Thoracic aorta (tissue), 2 donors: ENCODE measurements at regions not wholly inside any gene's neighbourhood (a gene's known extent, or its start where the extent isn't known, plus 50 kb on each side); places are given as distances from the start of the nearest gene placed in this dataset.

Source experiments
- ATAC-seq: fragments of 150-250 bp; one replicate; pipeline ENCODE4 v1.8.0; 2017; ENCODE audit warnings: low read depth; ENCODE audit not compliant: insufficient number of reproducible peaks, low FRiP score
- DNase-seq: peaks from one replicate; pipeline ENCODE4 v3.0.0-alpha.2; 2020; ENCODE audit warnings: low spot score
- H3K27ac ChIP-seq, 2 donors: fragments of 200-600 bp; sonication (generic); 1 replicate in 1 of 2; 2 replicates in 1 of 2; pipeline ENCODE4 v1.5.1; 2016; ENCODE audit warnings: mild to moderate bottlenecking in 2 of 2, moderate library complexity in 2 of 2
- H3K27me3 ChIP-seq: fragments of 200-600 bp; sonication (generic); replicated peaks from 2 replicates; pipeline ENCODE4 v1.6.0; 2016; ENCODE audit warnings: mild to moderate bottlenecking; ENCODE audit not compliant: insufficient read depth
- H3K36me3 ChIP-seq: fragments of 200-600 bp; sonication (generic); one replicate; pipeline ENCODE4 v1.5.1; 2016
- H3K4me1 ChIP-seq, 2 donors: fragments of 200-600 bp; sonication (generic); 1 replicate in 1 of 2; 2 replicates in 1 of 2; pipeline versions ENCODE4 v1.5.1 to v1.6.0; 2016; ENCODE audit warnings: low read depth in 2 of 2, mild to moderate bottlenecking in 1 of 2; ENCODE audit not compliant: control insufficient read depth in 1 of 2
- H3K4me3 ChIP-seq: fragments of 200-600 bp; sonication (generic); 2 replicates; pipeline ENCODE4 v1.5.1; 2016; ENCODE audit warnings: mild to moderate bottlenecking
- H3K9me3 ChIP-seq: fragments of 200-600 bp; sonication (generic); 2 replicates; pipeline ENCODE4 v1.5.1; 2016
- TF ChIP-seq, protein P1 (sequence below): fragments of 200-600 bp; sonication (generic); IDR thresholded peaks from one replicate; pipeline ENCODE4 v1.5.1; 2019; ENCODE audit warnings: antibody characterized with exemption

DNA sequence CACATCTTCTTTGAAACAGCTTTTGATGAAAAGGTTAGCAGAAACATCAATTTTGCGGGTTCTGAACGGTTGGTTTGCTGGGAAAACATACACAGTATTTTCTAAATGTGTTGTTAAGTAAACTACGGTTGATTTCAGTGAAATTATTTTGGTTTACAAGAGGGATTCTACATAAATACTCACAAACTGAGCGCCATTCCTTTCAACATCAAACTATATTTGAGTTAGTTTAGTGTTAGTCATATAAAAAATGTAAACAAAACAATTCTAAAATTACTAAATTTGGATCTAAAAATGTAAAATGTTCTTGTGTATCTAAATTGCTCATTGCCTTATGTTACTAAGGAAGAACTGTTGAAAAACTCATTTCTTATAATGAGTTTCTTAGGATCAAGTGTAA is 425.6 kb downstream of the PCDH18 start:
- no peaks in the 10 kb centered on the region for H3K9me3 ChIP-seq
- H3K4me3 ChIP-seq = no peak overlapping the region
- no peak for ATAC-seq
- no peaks in the 10 kb centered on the region for H3K27me3 ChIP-seq
- no peak overlapping the region for H3K27ac ChIP-seq
- H3K36me3 ChIP-seq = no peaks in the 10 kb centered on the region
- H3K4me1 ChIP-seq = peaks cover 14% of the 10 kb centered on the region in 2 donors
- TF ChIP-seq, protein P1, sequence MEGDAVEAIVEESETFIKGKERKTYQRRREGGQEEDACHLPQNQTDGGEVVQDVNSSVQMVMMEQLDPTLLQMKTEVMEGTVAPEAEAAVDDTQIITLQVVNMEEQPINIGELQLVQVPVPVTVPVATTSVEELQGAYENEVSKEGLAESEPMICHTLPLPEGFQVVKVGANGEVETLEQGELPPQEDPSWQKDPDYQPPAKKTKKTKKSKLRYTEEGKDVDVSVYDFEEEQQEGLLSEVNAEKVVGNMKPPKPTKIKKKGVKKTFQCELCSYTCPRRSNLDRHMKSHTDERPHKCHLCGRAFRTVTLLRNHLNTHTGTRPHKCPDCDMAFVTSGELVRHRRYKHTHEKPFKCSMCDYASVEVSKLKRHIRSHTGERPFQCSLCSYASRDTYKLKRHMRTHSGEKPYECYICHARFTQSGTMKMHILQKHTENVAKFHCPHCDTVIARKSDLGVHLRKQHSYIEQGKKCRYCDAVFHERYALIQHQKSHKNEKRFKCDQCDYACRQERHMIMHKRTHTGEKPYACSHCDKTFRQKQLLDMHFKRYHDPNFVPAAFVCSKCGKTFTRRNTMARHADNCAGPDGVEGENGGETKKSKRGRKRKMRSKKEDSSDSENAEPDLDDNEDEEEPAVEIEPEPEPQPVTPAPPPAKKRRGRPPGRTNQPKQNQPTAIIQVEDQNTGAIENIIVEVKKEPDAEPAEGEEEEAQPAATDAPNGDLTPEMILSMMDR = no peak
- no peak for DNase-seq

DNA sequence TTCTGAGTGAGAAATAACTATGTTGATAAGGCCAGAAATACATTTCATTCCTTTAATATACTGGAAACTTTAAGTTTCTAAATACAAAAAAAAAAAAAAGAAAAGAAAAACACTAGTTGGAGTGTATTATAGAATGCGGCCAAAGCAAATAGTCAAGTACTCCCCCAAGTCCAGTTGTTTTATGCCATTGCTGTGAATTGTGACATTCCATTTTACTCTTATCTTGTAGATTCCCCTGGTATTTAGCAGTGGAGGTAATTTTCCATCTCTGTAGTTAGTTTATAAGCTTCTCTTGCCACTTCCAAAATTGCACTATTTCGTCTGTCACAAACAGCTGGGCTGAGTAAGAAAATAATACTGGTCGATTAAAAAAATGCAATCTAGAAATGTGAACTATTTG is 426.0 kb downstream of the PCDH18 start:
- ATAC-seq (no peak), DNase-seq (no peak)
- Histone ChIP-seq H3K4me1 (peaks cover 14% of the 10 kb centered on the region in 2 donors), H3K27me3 (no peaks in the 10 kb centered on the region), H3K9me3 (no peaks in the 10 kb centered on the region), H3K4me3 (peak overlapping the region; percentile 25), H3K36me3 (no peaks in the 10 kb centered on the region), H3K27ac (no peak overlapping the region)
- TF ChIP-seq, protein P1 = no peak

GRCh38 chr4:137090951-137091350 is 441.3 kb downstream of the PCDH18 start:
- TF ChIP-seq, protein P1 = no peak
- H3K27me3 ChIP-seq = no peaks in the 10 kb centered on the region
- ATAC-seq = no peak
- no peak for DNase-seq
- no peak overlapping the region for H3K4me3 ChIP-seq
- H3K36me3 ChIP-seq = no peaks in the 10 kb centered on the region
- no peaks in the 10 kb centered on the region for H3K9me3 ChIP-seq
- no peaks in the 10 kb centered on the region for H3K4me1 ChIP-seq
- no peak overlapping the region for H3K27ac ChIP-seq

DNA sequence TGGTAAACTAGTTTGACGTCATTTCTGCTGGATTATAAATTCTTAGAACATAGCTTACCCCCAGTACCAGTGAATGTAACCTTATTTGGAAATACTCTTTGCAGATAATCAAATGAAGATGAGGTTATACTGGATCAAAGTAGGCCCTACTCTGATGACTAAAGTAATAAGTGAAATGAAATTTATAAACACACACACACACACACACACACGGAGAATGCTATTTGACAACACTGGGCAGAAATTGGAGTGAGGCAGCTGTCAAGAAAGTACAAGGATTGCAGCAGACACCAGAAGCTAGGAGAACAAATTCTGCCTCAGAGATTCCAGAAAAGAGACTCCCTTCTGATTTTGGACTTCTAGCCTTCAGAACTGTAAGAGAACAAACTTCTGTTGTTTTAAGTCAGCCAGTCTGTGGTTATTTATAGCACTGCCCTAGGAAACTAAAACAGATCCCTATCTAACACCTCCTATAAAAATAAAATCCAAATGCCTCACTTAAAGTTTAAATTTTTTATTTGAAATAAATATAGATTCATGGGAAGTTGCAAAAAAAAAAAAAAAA is 448.6 kb downstream of the PCDH18 start:
- Histone ChIP-seq H3K4me3 (no peak overlapping the region), H3K36me3 (no peaks in the 10 kb centered on the region), H3K9me3 (no peaks in the 10 kb centered on the region), H3K27ac (peak overlapping the region; percentile 30 to 54), H3K4me1 (peaks cover 13 to 22% of the 10 kb centered on the region in 2 donors), H3K27me3 (no peaks in the 10 kb centered on the region)
- DNase-seq = no peak
- TF ChIP-seq, protein P1 = no peak
- no peak for ATAC-seq

DNA sequence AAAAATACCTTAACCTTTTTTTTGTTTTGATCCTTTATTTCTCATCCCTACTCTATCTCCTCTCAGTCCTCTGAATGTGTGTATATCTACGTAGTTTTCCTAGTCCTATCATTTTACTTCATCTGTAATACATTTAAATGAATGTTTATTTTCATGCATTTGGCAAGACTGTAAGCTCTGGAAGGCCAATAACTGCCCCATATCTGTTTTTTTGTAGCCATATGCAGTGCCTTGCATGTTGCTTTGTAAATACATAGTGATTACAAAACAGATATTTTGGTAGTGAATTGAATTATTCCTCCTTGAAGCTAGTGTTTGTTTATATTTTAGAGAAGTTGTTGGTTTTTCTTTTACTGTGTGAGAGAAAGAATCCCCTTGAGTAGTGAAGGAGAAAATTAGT is 450.2 kb downstream of the PCDH18 start:
- H3K9me3 ChIP-seq = no peaks in the 10 kb centered on the region
- no peak for DNase-seq

More for the DNA sequence above, 450.2 kb downstream of the PCDH18 start:
- H3K4me1 ChIP-seq = peaks cover 13 to 22% of the 10 kb centered on the region in 2 donors
- TF ChIP-seq, protein P1 = no peak
- H3K4me3 ChIP-seq = no peak overlapping the region
- H3K27ac ChIP-seq = no peak overlapping the region
- no peaks in the 10 kb centered on the region for H3K36me3 ChIP-seq
- no peak for ATAC-seq
- H3K27me3 ChIP-seq = no peaks in the 10 kb centered on the region
